ENCODE measurements at regions not wholly inside any gene's neighbourhood (a gene's known extent, or its start where the extent isn't known, plus 50 kb on each side); places are given as distances from the start of the nearest gene placed in this dataset.

GRCh38 chr2:20504174-20504573 is 57.3 kb downstream of the RHOB start:
- TF ChIP-seq, protein P1, sequence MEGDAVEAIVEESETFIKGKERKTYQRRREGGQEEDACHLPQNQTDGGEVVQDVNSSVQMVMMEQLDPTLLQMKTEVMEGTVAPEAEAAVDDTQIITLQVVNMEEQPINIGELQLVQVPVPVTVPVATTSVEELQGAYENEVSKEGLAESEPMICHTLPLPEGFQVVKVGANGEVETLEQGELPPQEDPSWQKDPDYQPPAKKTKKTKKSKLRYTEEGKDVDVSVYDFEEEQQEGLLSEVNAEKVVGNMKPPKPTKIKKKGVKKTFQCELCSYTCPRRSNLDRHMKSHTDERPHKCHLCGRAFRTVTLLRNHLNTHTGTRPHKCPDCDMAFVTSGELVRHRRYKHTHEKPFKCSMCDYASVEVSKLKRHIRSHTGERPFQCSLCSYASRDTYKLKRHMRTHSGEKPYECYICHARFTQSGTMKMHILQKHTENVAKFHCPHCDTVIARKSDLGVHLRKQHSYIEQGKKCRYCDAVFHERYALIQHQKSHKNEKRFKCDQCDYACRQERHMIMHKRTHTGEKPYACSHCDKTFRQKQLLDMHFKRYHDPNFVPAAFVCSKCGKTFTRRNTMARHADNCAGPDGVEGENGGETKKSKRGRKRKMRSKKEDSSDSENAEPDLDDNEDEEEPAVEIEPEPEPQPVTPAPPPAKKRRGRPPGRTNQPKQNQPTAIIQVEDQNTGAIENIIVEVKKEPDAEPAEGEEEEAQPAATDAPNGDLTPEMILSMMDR (optimal IDR thresholded peaks at IDR 0.05 in 1 of 3, IDR thresholded peaks at IDR 0.05 in 1 of 3, conservative IDR thresholded peaks at IDR 0.05 in 1 of 3; ENCODE audit: extremely low read depth in 1 of 3, insufficient read depth in 2 of 3, low read length in 3 of 3) = no peak
- no peak for TF ChIP-seq EZH2 (IDR thresholded peaks at IDR 0.05; ENCODE audit: low read length)

Data from keratinocyte (primary cell).